Lower leg skin (tissue), 4 donors: ENCODE measurements at regions not wholly inside any gene's neighbourhood (a gene's known extent, or its start where the extent isn't known, plus 50 kb on each side); places are given as distances from the start of the nearest gene placed in this dataset.

ENCODE experiments used
- DNase-seq, 2 donors: peaks; one replicate each; pipeline ENCODE4 v3.0.0-alpha.2; 2019; ENCODE audit warnings: low spot score in 2 of 2
- H3K4me3 ChIP-seq: fragments of 200-600 bp; sonication (generic); 2 replicates; pipeline ENCODE4 v1.5.1; 2017; ENCODE audit warnings: mild to moderate bottlenecking, low read depth; ENCODE audit not compliant: poor library complexity, severe bottlenecking
- CTCF ChIP-seq, 3 donors: fragments of 450-650 bp; IDR thresholded peaks; one replicate each; pipeline ENCODE4 v1.5.1; 2016; ENCODE audit warnings: antibody characterized with exemption in 3 of 3, mild to moderate bottlenecking in 3 of 3, moderate library complexity in 2 of 3
- POLR2A ChIP-seq, 2 donors: fragments of 450-650 bp; IDR thresholded peaks; one replicate each; pipeline ENCODE4 v1.6.1; 2016 to 2017; ENCODE audit warnings: antibody characterized with exemption in 2 of 2, mild to moderate bottlenecking in 1 of 2, moderate library complexity in 1 of 2
- WGBS, 2 donors: methylation state at CpG; one replicate each; pipeline ENCODE4 v1.1.5; 2018; 5-methylcytosine and 5-hydroxymethylcytosine counted together
- intact Hi-C: fragments of 100-400 bp; cut with DNase I; formaldehyde crosslinking; loops from one replicate; pipeline ENCODE4 v1.15.0; 2023; ENCODE audit warnings: low total_unique reads

DNA sequence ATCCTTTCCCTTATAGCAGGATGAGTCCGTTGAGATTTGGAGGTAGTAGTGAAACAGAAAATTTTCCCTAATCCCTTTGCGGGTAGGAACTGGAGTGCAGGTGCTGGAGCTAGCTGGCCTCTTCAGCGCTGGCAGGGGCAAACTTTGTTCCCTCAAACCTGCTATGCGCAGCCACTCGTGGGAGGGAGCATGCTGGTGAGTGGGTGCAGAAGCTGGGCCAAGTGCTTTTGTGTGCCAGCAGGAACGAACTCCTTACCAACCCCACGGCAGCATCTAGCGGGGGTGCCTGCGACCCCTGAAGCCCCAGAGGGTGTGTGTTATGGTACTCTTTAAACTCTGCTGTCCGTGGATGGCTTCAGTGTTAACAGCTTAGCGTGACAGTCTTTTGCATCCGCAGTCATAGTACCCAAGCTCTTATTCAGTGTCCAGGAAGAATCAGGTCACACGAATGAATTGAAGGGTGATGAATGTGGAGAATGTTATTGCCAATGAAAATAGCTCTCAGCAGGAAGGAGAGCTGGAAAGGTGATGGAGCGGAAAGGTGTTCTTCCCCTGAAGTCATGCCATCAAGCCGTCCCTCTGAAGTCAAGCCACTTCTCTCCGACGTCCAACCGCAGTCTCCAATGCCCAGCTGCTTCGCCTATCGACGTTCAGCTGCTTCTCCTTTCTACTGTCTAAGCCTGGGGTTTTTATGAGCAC, 1445.1 kb upstream of the CDH9 start:
- DNase-seq, result no peak
- 83 to 88% methylated on average over 21 of the region's 21 CpGs for WGBS, 2 donors
- intact Hi-C loops, result loop anchor here (5.0 kb wide), 1 partner anchor 411 kb away; no protein-coding TSS in a partner anchor

GRCh38 chr5:28473531-28474107, 1435.2 kb upstream of the CDH9 start:
- no peak for TF ChIP-seq CTCF (IDR thresholded peaks at IDR 0.05)
- TF ChIP-seq POLR2A (IDR thresholded peaks at IDR 0.05), result no peak
- intact Hi-C loops, result no loop called here
- 70% methylated on average over 4 of the region's 4 CpGs for WGBS, 2 donors
- DNase-seq, result no peak
- no peak overlapping the region for H3K4me3 ChIP-seq

More for the DNA sequence above, 1445.1 kb upstream of the CDH9 start:
- H3K4me3 ChIP-seq, result no peak overlapping the region
- no peak for TF ChIP-seq POLR2A (IDR thresholded peaks at IDR 0.05)
- no peak for TF ChIP-seq CTCF (IDR thresholded peaks at IDR 0.05)

DNA sequence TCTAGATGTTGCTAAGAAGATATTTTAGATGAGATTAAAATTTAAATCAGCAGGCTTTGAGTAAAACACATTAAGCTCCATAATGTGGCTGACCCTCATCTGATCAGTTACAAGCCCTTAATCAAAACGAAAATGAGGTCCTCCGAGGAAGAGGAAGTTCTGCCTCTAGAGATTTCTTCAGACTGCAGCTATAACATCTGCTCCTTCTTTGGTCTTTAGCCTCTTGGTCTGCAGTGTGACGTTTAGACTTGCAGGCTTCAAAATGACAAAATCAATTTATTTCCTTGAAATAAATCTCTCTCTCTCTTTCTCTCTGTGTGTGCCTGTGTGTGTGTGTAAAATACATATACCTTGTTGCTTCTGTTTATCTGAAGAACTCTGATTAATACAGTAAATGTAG, 1429.8 kb upstream of the CDH9 start:
- 12 to 27% methylated on average over 3 of the region's 3 CpGs for WGBS, 2 donors
- no peak for DNase-seq

GRCh38 chr5:28463728-28464127, 1425.3 kb upstream of the CDH9 start:
- H3K4me3 ChIP-seq, result no peak overlapping the region
- no peak for TF ChIP-seq CTCF (IDR thresholded peaks at IDR 0.05)
- no peak for TF ChIP-seq POLR2A (IDR thresholded peaks at IDR 0.05)
- intact Hi-C loops, result no loop called here
- 57 to 72% methylated on average over 4 of the region's 4 CpGs for WGBS, 2 donors
- no peak for DNase-seq

More for the DNA sequence above, 1429.8 kb upstream of the CDH9 start:
- intact Hi-C loops, result no loop called here
- TF ChIP-seq CTCF (IDR thresholded peaks at IDR 0.05) (no peak), POLR2A (IDR thresholded peaks at IDR 0.05) (no peak)
- no peak overlapping the region for H3K4me3 ChIP-seq

DNA sequence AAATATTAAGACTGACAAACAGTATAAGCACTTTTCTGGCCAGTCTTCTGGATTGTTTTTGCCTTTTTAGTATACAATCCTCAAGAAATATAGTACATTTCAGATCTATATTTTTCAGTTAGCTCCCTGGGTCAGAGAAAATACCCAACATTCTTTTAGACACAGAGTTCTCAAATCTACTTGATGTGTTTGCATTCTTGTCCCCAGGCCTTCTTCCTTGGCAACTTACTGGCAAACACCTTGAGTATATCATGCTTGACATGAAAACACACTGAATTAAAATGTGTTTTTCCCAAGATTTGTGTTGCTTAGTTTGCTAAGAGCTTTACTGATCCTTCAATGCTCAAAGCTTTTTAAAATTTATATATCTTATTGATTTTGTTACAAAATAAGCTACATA, 1413.1 kb upstream of the CDH9 start:
- intact Hi-C loops, result no loop called here
- DNase-seq, result no peak
- H3K4me3 ChIP-seq, result no peak overlapping the region
- TF ChIP-seq CTCF (IDR thresholded peaks at IDR 0.05) (no peak), POLR2A (IDR thresholded peaks at IDR 0.05) (no peak)
